CD14-positive monocyte (primary cell): ENCODE measurements at regions not wholly inside any gene's neighbourhood (a gene's known extent, or its start where the extent isn't known, plus 50 kb on each side); places are given as distances from the start of the nearest gene placed in this dataset.
"Not testable (repeated sequence)": the region's sequence is repeated elsewhere in the genome, so short reads cannot be mapped to it uniquely, and the experiment has no call there.

Experiments used
- DNase-seq, 3 donors: peaks; one replicate each; pipeline ENCODE4 v3.0.0-alpha.2; 2011 to 2022
- H2AFZ ChIP-seq: 2 replicates; pipeline ENCODE4 v1.6.0; 2012; ENCODE audit warnings: mild to moderate bottlenecking, low read depth, low read length, inconsistent platforms; ENCODE audit not compliant: insufficient read depth, poor library complexity, severe bottlenecking
- H3K27ac ChIP-seq, 2 donors: 1 replicate in 1 of 2; 2 replicates in 1 of 2; pipeline ENCODE4 v1.5.1; 2012 to 2013; ENCODE audit warnings: low read length in 2 of 2, control low read depth in 1 of 2, inconsistent platforms in 1 of 2, low read depth in 1 of 2, mild to moderate bottlenecking in 1 of 2
- H3K27me3 ChIP-seq, 2 donors: one replicate each; pipeline versions ENCODE4 v1.6.0 to v1.6.1; 2011 to 2013; ENCODE audit warnings: low read length in 2 of 2; ENCODE audit not compliant: control insufficient read depth in 2 of 2, insufficient read depth in 2 of 2
- H3K36me3 ChIP-seq, 2 donors: replicated peaks in 1 of 2; 1 replicate in 1 of 2; 2 replicates in 1 of 2; pipeline versions ENCODE4 v1.5.1 to v1.6.1; 2012 to 2013; ENCODE audit warnings: low read length in 2 of 2, control low read depth in 1 of 2, inconsistent platforms in 1 of 2, mild to moderate bottlenecking in 1 of 2; ENCODE audit not compliant: insufficient read depth in 2 of 2, control insufficient read depth in 1 of 2
- H3K4me1 ChIP-seq, 2 donors: 1 replicate in 1 of 2; 2 replicates in 1 of 2; pipeline versions ENCODE4 v1.5.1 to v1.6.1; 2012 to 2013; ENCODE audit warnings: low read length in 2 of 2, control low read depth in 1 of 2, inconsistent platforms in 1 of 2, mild to moderate bottlenecking in 1 of 2, moderate library complexity in 1 of 2; ENCODE audit not compliant: insufficient read depth in 2 of 2, control insufficient read depth in 1 of 2
- H3K4me2 ChIP-seq: replicated peaks from 2 replicates; pipeline ENCODE3; 2012; ENCODE audit warnings: low read length, moderate library complexity, mild to moderate bottlenecking; ENCODE audit not compliant: poor library complexity, severe bottlenecking; ENCODE audit errors: extremely low read depth
- H3K4me3 ChIP-seq, 3 experiments: fragments of 200-600 bp in 1 of 3; sonication (generic) in 1 of 3; replicated peaks in 1 of 3; 1 replicate in 2 of 3; 2 replicates in 1 of 3; pipeline ENCODE4 v1.5.1; 2011 to 2013; ENCODE audit warnings: low read length in 3 of 3, mild to moderate bottlenecking in 3 of 3, control low read depth in 2 of 3, low read depth in 2 of 3, inconsistent platforms in 1 of 3, moderate library complexity in 1 of 3
- H3K79me2 ChIP-seq: 2 replicates; pipeline ENCODE4 v1.6.0; 2012; ENCODE audit warnings: mild to moderate bottlenecking, control low read depth, inconsistent platforms, low read length, moderate library complexity; ENCODE audit not compliant: insufficient read depth
- H3K9ac ChIP-seq: 2 replicates; pipeline ENCODE4 v1.6.0; 2017; ENCODE audit warnings: low read length, mild to moderate bottlenecking; ENCODE audit not compliant: insufficient read depth, poor library complexity, severe bottlenecking
- H3K9me3 ChIP-seq, 2 donors: replicated peaks in 1 of 2; 1 replicate in 1 of 2; 2 replicates in 1 of 2; pipeline versions ENCODE4 v1.5.1 to v1.6.1; 2012 to 2013; ENCODE audit warnings: low read length in 2 of 2, control low read depth in 1 of 2; ENCODE audit not compliant: control insufficient read depth in 1 of 2, insufficient read depth in 1 of 2
- H4K20me1 ChIP-seq: 2 replicates; pipeline ENCODE4 v1.6.0; 2012; ENCODE audit warnings: mild to moderate bottlenecking, low read length, control low read depth, moderate library complexity; ENCODE audit not compliant: insufficient read depth
- H3K27ac Mint-ChIP-seq, 7 donors: one replicate each; pipeline ENCODE4 v1.8.0; 2020; ENCODE audit warnings: mild to moderate bottlenecking in 7 of 7, mixed read lengths in 7 of 7, moderate library complexity in 6 of 7, inconsistent platforms in 2 of 7
- H3K27me3 Mint-ChIP-seq, 3 donors: one replicate each; pipeline ENCODE4 v1.8.0; 2021 to 2022; ENCODE audit warnings: low read depth in 3 of 3, mild to moderate bottlenecking in 3 of 3, mixed read lengths in 3 of 3, moderate library complexity in 3 of 3, inconsistent platforms in 1 of 3
- H3K36me3 Mint-ChIP-seq, 2 donors: one replicate each; pipeline ENCODE4 v1.8.0; 2020; ENCODE audit warnings: mixed read lengths in 2 of 2, inconsistent platforms in 1 of 2, mild to moderate bottlenecking in 1 of 2
- H3K4me1 Mint-ChIP-seq: one replicate; pipeline ENCODE4 v1.8.0; 2020; ENCODE audit warnings: mild to moderate bottlenecking, mixed read lengths
- H3K4me3 Mint-ChIP-seq, 2 donors: one replicate each; pipeline ENCODE4 v1.8.0; 2020; ENCODE audit warnings: mild to moderate bottlenecking in 2 of 2, mixed read lengths in 2 of 2, moderate library complexity in 1 of 2
- H3K9me3 Mint-ChIP-seq, 7 donors: one replicate each; pipeline ENCODE4 v1.8.0; 2020 to 2022; ENCODE audit warnings: mixed read lengths in 7 of 7, mild to moderate bottlenecking in 6 of 7, moderate library complexity in 6 of 7, inconsistent platforms in 2 of 7
- CTCF ChIP-seq: fragments of 200-600 bp; IDR thresholded peaks from one replicate; pipeline ENCODE4 v1.8.0; 2022; ENCODE audit warnings: antibody characterized with exemption, mild to moderate bottlenecking
- WGBS: methylation state at CpG from one replicate; pipeline ENCODE4 v1.1.5; 2013; ENCODE audit warnings: missing lambda C conversion rate; ENCODE audit not compliant: insufficient coverage; 5-methylcytosine and 5-hydroxymethylcytosine counted together
- intact Hi-C, 2 donors: fragments of 100-400 bp; cut with micrococcal nuclease; formaldehyde crosslinking; loops; one replicate each; pipeline versions ENCODE4 v1.15.0 to v1.15.1; 2023

- Histone ChIP-seq H2AFZ (no peak overlapping the region), H3K36me3 (no peaks in the 10 kb centered on the region), H3K27ac (no peak overlapping the region), H3K79me2 (no peaks in the 10 kb centered on the region), H4K20me1 (no peaks in the 10 kb centered on the region), H3K27me3 (no peaks in the 10 kb centered on the region), H3K4me1 (no peaks in the 10 kb centered on the region), H3K4me3 (no peak overlapping the region), H3K9me3 (no peaks in the 10 kb centered on the region), H3K4me2 (no peak overlapping the region), H3K9ac (no peak overlapping the region)
- peaks cover 0 to 5% (median under 1%) of the 10 kb centered on the region in 7 donors for H3K9me3 Mint-ChIP-seq
- H3K4me1 Mint-ChIP-seq: no peaks in the 10 kb centered on the region
- H3K4me3 Mint-ChIP-seq: no peak overlapping the region
- no peak for DNase-seq
- WGBS: 83% methylated on average over 2 of the region's 4 CpGs
- TF ChIP-seq CTCF: no peak
- H3K27me3 Mint-ChIP-seq: peaks cover 0 to 1% (median 0%) of the 10 kb centered on the region in 3 donors
- intact Hi-C loops: no loop called here
- no peaks in the 10 kb centered on the region for H3K36me3 Mint-ChIP-seq
- no peak overlapping the region for H3K27ac Mint-ChIP-seq
These were observed 137.2 kb upstream of the PGRMC2 start for GRCh38 chr4:128424527-128425497.

GRCh38 chr4:128422296-128422695, 134.7 kb upstream of the PGRMC2 start:
- H3K27ac Mint-ChIP-seq, H3K36me3 Mint-ChIP-seq, H3K9ac ChIP-seq, H3K27me3 ChIP-seq, H3K27ac ChIP-seq, H3K4me1 ChIP-seq, H3K9me3 Mint-ChIP-seq, DNase-seq, H3K4me1 Mint-ChIP-seq, H2AFZ ChIP-seq, H4K20me1 ChIP-seq, H3K4me3 Mint-ChIP-seq, H3K4me2 ChIP-seq, intact Hi-C loops, H3K79me2 ChIP-seq, H3K27me3 Mint-ChIP-seq, H3K36me3 ChIP-seq, H3K4me3 ChIP-seq, H3K9me3 ChIP-seq: not testable (repeated sequence)
- WGBS: no CpG with 5 or more reads among the region's 5 CpGs
